GM21717 (cell line): ENCODE measurements at regions not wholly inside any gene's neighbourhood (a gene's known extent, or its start where the extent isn't known, plus 50 kb on each side); places are given as distances from the start of the nearest gene placed in this dataset.
"Not testable (repeated sequence)": the region's sequence is repeated elsewhere in the genome, so short reads cannot be mapped to it uniquely, and the experiment has no call there.

Experiments
- ATAC-seq: cut with Tn5 transposase; IDR thresholded peaks from one replicate; pipeline ENCODE4 v1.9.1; 2021; ENCODE audit warnings: mild to moderate bottlenecking, moderate library complexity; ENCODE audit not compliant: unreplicated experiment

DNA sequence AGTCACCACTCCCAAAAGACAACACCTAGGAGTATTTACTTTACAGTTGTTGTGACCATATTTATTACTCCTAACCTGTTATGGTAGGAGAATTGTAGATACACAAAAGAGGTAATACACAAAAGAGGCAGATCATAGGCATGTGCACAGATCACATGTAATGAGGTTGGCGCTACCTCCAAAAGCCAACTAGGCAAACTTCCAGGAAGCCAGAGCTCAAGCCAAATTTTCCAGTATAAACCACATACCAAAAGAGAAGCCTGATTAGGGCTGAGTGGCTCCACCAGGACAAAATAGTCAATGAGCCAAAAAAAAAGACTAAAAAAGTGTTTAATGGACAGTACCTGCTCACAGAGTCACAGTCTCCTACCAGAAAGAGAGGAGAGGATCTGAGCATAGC is 195.0 kb upstream of the PBX1 start:
- no peak for ATAC-seq

DNA sequence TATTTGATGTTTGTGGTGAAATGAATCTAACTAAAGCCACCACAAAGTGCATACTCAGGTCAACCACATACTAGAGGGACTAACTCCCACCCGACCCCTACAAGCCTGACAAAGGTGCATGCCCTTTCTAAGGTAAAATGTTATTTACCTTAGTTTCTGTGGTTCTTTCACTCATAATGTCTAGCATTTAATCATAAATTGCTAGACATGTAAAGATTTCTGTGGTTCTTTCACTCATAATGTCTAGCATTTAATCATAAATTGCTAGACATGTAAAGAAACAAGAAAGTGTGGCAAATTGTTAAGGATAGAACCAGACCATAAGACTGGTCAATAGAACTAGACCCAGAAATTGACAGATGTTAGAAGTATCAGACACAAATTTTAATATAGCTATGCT is 193.0 kb upstream of the PBX1 start:
- ATAC-seq, result no peak

DNA sequence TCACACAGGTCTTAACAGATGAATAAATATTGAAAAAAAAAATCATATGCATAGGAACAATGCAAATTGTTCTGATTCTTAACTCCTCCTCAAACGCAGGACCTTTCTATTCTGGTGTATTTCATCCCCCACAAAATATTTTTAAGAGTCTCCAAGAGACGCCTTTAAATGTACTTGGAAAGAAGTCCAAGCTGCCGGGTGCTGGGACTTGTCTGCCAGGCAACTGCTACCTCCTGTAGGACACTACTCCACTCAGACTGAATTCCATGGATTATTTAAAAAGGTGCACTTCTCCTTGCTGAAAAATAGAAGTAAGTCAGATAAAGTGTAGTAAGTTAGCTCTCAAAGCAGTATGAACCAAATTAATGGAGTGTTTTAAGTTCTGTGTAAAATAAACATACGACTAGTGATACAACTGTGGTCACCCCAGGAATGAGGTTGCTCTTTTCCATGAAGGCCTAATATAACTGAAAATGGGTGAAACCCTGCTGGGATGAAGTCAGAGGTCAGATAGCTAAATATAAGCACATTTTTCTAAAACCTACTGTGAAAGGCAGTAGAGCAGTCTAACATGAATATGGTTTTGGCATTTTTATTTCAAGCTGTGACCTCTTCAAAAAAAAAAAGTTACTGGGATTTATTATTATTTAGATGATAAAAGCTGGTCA is 189.2 kb upstream of the PBX1 start:
- ATAC-seq, result no peak

DNA sequence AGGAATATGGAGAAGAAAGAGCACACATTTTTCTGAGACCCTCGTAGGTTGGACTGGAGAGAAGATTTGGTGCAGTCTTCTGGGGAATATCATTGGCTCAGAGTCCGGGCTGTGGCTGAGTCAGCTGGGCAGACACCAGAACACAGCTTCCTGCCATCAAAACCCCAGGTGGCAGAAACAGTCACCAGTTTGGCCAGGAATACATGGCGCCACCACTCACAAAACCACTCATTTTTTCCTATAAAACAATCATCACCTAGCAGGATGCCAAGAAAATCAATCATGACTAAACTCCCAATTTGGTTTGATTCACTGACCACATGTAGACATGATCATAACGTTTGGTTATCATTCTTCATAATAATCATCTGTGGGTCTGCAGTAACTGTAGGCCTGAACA is 178.1 kb upstream of the PBX1 start:
- no peak for ATAC-seq

DNA sequence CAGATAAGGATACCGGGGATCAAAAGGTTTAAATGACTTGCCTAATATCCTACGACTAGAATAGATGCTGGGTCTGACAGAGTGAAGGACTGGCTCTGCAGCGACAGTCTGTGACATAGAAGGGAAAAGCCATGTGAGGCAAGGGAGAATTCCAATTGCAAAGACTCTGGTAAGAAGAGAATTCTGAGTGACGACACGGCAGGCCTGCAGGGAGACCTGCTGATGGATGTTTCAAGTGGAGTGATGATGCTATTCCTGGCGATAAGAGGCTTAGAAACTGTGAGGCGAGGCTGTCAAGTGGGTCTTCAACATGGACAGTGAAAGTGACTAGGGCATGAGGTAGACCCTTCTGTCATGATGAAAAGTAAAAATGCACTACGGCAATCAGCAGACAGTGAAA is 176.6 kb upstream of the PBX1 start:
- ATAC-seq, result no peak

DNA sequence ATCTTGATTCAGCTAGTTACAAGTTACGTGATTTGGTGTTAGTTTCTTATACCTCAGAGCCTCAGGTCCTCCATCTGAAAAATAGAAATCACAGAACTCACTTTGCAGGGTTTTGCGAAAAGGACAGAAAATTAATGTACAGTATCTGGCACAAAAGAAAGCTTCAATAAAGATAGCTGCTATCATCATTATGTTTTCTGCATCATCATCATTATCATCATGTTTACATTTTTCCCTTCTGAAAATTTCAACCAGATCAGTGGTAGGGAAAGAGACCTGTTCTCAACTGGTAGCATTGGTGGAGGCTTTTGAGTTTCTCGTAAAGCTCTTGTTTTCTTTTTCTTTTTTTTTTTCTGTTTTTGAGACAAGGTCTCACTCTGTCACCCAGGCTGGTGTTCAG is 174.7 kb upstream of the PBX1 start:
- ATAC-seq, result no peak

DNA sequence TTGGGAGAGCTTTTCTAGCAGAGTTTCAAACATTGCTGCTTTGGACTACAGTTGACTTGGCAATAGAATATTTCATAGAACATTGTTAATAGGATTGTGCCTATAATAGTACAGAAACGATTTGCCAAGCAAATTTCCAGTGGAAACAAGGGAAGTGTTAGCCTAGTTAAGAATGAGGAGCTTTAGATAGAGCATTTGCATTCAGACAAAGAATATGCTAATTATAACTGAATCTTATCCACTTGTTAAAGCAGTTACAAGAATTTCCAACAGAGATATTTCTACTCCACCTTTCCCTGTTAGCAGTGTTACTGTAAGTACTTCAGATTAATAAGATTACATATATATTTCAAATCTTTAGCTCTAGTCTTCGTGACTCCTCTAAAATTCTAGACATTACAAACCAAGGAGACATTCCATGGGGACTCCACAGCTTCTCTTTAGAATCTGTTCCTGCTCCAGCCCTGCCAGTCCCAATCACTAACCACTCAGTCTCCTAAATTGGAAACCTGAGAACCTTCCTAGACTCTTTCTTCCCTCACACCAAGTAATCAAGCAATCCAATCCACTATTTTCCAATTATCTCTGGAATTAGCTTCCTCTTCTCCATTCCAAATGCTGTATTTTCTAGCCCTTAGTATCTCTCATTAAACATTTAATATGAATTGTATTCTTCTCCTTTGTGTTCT is 141.8 kb upstream of the PBX1 start:
- no peak for ATAC-seq

DNA sequence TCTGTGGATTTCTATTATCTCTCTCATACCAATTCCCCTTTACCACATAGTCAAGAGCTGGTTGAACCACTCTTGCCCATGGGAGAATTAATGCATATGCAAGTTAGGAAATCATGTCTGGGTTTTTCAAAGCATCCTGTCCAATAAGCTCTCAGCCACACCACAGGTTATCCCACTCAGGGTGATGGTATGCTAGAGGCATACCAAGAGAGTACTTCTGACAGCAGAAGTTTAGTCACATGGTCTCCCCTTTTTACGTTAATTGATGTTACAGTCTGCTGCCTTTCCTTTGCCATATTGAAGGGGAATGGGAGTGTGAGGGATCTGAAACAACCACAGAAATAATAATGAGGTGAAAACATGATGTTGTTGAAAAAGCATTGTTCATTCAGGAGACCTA is 135.8 kb upstream of the PBX1 start:
- ATAC-seq, result no peak

DNA sequence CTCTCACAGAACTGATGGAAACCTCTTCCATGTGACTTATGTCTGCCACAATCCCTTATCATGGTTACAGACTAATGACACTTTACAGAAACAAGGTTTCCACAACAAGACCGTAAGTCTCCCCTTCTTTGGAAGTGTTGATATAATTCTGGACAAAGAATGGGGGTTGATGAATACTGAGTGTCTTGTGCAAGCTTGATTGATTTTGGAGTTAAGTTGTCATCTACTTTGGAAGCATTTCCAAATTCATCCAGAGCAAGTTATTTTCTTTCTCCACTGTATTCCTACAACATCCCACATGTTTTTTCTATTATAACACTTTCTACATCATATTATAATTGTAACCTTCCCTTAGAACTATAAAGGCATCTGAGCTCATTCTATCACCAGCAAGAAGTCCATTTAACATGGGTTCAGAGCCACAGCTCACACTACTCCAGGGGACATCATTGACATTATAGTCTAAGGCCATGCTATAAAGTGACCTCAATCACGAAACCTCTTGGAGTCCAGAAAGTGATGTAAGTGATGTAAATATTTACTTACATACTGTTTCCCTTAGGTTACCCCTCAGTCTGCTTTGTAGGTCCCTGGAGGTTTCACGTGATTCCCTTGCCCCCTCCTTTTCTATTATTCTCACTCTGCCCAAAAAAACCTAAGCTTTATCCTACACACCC is 125.7 kb upstream of the PBX1 start:
- ATAC-seq, result no peak

DNA sequence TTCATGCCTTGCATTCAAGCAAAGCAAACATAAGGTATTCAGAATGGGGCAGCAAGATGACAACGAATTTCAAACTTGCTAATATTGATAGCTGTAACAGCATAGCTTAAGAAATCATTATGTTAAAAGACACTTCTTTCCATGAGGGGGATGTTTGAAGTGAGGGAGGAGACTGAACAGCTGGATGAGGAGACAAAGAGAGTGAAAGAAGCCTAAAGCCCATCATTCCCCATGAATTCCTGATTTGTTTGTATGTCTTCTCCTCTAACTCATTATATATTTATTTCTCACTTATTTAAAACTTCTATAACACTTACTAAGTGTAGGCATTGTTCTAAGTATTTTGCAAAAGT is 125.2 kb upstream of the PBX1 start:
- no peak for ATAC-seq

DNA sequence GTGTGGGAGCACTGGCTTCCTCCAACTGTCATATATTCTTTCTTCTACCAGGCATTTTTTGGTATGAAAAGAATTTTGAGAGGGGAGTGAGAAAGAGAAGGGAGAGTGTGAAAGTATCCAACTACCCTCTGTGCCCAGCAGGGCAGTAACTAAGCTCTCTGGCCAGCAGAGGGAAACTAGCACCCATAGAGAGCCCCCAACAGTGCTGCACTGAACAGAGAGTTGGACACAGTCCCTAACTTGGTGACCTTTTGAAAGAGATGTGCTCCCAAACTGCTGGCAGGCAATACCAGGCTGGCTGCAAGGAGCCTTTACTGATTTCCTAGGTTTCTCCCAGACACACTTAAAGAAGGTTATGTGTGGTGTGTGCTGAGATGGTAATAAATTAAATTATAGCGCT is 118.8 kb upstream of the PBX1 start:
- ATAC-seq, result no peak

DNA sequence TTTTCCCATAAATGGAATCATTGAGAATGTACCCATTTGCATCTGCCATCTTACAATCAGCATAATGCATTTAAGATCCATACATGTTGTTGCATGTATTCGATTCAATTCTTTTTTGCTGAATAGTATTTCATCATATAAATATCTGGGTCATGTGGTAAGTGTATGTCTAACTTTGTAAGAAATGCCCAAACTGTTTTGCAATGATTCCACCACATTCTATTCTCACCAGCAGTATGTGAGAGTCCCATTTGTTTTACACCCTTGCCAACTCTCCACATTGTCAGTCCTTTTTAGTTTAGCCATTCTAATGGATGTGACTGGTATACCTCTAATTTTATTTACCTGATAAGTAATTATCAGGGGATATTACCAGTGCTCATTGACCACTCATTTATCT is 115.8 kb upstream of the PBX1 start:
- ATAC-seq, result no peak

DNA sequence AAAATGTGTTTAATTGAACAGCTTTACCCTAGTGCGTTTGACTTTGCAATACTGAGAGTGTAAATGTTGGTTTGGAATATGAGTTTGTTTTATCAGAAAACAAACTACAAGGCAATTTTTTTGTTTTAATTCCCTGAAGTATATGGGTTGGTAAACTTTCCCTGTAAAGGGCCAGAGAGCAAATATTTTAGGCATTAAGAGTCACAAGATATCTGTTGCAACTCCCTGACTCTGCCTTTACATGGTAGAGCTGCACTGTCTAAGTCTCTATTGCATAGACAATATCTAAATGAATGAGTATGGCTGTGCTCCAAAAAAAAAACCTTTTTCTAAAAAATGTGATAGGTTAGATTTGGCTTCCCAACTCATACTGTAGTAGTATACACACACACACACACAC is 115.1 kb upstream of the PBX1 start:
- no peak for ATAC-seq

DNA sequence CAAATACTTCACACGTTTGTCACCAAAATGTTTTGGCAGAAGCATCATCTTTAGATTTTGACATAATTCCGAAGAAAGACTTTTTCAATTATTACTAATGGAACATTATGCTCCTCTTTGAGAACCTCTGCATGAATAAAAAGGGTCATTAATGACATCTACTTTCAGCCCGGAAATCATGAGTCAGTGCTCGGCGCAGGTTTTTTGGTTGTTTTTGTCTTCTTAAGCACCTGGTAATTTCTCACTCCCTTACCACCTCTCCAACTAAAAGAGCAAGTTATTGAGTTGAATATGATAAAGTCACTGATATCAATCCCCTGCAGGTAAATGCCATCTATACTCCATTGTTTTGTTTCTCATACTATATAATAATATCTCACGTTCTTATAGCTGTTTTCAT is 113.0 kb upstream of the PBX1 start:
- no peak for ATAC-seq

DNA sequence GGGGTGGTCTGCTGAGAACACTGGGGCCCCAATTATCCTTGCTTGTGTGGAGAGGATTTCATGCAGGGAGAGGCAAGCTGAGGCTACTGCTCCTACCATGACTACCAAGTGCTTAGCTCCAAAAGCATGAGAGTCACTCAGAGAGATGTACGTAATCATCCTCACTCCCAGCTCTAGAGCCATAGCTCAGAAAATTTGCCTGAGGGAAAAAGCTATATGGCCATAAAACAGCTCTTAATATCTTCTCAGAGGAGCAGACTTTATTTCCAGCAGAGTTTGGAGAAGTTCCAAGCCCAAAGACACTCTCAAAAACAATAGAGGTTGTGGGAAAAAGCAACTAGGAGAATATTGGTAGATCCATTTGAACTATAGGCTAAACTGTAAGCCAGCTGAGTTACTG is 106.4 kb upstream of the PBX1 start:
- no peak for ATAC-seq

DNA sequence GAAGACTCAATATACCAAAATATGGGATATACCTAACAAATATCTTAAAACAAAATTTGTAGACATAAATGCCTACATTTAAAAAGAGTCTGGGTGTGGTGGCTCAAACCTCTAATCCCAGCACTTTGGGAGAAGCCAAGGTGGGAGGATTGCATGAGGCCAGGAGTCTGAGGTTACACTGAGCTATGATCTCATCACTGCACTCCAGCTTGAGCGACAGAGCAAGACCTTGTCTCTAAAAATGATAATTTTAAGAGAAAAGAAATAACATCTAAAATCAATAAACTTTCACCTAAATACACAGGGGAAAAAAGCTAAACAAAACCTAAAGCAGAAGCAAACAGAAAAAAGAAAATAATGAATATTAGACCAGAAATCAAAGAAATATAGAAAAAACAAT is 102.7 kb upstream of the PBX1 start:
- no peak for ATAC-seq

DNA sequence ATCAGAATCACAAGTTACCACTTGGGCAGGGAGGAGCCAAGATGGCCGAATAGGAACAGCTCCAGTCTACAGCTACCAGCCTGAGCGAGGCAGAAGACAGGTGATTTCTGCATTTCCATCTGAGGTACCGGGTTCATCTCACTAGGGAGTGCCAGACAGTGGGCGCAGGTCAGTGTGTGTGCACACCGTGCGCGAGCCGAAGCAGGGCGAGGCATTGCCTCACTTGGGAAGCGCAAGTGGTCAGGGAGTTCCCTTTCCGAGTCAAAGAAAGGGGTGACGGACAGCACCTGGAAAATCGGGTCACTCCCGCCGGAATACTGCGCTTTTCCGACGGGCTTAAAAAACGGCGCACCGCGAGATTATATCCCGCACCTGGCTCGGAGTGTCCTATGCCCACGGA is 99.8 kb upstream of the PBX1 start:
- not testable (repeated sequence) for ATAC-seq

DNA sequence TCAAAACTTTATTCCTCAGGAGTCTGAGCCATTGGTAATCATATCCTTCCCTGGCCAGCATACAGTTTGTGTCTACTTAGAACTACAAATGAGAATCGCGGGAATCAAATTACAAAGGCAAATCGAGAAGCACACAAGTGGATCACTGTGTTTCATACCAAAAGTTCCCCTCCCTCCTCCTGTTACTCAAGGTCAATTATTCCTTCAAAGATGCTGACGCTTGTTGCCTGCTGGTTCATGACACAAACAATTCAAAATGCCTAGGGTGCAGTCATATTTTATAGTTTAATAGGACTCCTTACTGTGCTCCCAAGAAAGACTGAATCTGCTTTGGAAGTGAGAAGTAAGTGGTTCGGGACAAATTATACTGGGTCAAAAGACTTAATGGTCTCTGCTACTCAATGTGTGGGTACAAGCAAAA is 93.0 kb upstream of the PBX1 start:
- ATAC-seq, result no peak

DNA sequence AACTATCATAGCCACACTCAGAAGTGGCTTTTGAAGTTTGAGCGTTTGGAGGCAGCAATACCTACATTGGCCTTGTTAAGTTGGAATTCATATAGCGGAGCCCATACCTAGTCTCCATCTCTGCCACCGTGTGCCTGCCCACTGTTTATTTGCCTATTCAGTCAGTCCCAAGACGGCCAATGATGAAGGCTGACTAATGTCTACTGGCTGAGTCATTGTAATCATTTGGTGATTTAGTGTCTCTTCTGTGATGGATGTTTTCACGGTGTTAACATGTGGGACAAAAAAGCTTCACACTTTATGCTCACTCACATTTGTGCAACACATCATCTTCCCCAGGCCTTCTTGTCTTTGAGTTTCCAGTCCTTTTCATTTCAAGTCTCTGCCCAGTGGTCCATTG is 92.6 kb upstream of the PBX1 start:
- no peak for ATAC-seq

DNA sequence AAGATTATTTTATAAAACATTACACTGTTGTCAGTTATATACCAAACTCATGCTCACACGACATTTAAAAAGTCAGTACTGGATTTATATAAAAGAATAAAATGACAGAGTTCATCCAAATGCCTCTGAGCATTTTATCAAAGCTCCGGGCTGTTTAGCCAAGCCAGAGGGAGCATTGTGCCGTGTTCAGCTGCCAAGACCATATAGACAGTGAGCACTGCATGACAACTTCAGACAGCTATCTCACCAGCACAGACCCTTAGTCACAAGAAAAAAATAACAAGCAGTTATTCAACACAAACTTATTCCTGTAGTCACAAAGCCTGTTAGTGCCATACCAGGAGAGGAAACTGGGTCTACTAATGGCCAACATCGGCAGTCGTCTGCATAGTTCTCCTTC is 88.0 kb upstream of the PBX1 start:
- ATAC-seq, result no peak

DNA sequence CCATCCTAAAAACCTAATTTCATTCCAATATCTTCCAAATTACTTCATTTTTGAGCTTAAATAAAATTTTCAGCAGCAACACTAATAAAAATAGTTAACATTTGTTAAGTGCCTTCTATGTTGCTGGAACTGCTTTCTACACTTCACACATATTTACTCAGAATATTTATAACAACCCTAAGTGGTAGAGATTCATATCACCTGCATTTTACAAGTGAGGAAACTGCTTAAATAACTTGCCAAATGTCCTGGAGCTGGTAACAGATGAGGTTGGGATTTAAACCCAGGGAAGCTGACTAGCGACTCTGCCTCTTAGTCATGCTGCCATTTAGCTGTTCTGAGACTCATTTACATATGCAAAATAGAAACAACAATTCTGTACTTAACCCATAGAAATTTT is 86.1 kb upstream of the PBX1 start:
- ATAC-seq, result no peak

DNA sequence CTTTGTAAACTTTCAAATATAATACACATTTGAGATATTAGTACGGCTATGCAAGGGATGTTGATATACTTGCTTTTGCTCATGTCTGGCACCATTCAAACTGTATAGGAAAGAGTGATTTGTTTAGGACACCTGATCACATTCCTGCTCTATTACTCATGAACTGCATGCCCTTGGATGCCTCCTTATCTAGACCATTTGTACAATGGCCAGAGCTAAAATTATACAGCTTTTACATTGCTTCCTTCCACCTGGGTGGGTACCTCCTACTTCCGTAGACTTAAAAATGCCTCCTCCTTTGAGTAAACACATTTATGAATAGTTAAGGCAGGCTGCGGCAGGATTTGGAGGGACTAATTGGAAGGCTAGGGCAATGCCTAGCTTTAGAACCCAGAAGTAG is 85.4 kb upstream of the PBX1 start:
- ATAC-seq, result no peak

DNA sequence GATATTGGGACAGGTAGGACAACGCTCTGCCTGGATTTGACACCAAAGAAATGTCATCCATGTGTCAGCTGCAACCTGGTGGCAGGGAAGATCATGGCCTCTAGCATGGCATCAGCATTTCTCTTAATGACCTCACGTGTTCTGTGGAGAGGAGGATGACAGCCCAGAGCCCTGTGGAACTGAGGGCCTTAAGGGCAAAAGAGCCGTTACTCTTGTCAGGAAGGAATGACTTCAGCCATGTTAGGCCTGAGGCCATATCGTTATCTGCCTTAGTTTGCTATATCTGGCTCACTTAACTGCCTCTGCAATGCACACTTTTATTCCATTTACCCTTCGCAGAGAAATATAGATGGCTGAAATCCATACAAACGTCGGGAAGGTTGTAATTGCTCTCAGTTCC is 83.2 kb upstream of the PBX1 start:
- no peak for ATAC-seq
